GM12875 (cell line): ENCODE measurements at regions not wholly inside any gene's neighbourhood (a gene's known extent, or its start where the extent isn't known, plus 50 kb on each side); places are given as distances from the start of the nearest gene placed in this dataset.

ENCODE experiments used
- H3K4me3 ChIP-seq: one replicate; pipeline ENCODE4 v1.5.1; 2011; ENCODE audit warnings: low read depth, low read length, control low read depth
- CTCF ChIP-seq: IDR thresholded peaks from 2 replicates; pipeline ENCODE4 v1.5.1; 2011; ENCODE audit warnings: low read depth, mild to moderate bottlenecking, control low read depth, inconsistent platforms, low read length, moderate library complexity, borderline replicate concordance; ENCODE audit not compliant: insufficient read depth

DNA sequence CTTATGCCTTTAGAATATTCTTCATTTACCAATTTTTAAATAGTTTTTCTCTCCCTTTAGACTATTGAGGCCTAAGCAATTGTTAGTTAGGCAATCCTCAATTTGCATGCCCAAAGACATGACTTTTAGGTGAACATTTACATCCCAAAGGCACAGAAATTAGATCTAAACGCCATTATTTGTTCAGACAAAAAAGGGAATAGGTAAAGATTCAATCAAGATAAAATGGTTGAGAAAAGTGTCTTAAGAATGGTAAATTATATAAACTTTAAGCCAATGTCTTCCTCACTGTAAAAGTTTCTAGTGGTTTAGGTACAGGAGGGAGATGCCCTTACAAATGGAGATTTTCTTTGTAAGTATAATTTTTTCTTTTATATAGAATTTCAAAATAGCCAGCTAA lies 50.2 kb upstream of the MME start:
- TF ChIP-seq CTCF = no peak
- no peak overlapping the region for H3K4me3 ChIP-seq

DNA sequence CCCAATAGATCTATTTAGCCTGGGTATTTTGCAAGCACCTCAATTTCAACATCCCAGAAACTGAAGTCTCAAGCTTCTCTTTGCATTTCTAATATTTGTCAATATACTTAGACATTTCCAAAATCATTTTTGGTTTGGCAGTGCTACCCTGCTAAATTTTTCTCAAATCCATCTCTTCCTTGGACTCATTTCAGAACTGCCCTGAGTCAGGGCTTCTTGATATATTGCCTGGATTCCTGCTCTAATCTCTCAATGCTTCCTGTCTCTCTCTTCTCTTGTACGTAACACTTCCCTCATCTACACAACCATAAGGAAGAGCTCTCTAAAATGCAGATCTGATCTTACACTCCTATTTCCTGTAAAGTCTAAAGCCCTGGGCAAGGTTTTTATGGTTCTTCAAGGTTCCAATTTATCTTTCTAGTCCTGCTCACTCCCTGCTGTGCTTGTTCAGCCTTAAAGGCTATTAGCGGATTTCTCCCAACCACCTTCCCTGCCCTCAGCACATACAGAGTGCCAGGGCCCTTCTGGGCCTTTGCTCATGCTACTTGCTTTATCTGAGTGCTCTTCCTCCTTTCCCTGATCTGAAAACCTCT lies 53.0 kb upstream of the MME start:
- H3K4me3 ChIP-seq = no peak overlapping the region
- no peak for TF ChIP-seq CTCF

DNA sequence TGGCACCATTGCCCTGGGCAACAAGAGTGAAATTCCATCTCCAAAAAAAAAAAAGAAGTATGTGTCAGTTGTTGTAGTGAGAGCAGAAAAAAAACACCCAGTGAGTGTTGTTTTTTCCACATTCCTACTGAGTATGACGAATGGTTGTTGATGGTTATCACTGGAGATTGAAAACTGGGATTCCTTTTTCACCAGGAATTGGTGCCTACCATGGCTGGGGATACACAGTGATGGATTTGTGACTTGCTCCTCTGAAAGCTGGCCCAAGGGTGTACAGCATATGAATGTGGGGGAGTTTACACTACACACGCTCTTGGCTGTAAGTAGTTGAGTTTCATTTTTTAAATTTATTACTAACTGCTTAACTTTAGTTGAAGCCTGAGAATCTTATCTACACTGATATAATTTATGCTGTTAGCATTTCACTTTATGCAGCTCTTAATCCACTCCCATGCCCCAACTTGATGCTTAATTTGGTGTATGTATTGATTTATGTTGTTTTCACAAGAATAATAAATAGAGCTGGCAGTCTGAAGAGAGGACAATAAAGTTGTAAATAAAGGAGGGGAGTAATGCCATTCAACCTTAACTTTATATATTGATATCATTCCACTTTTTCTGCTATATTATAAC lies 56.0 kb upstream of the MME start:
- H3K4me3 ChIP-seq = no peak overlapping the region
- no peak for TF ChIP-seq CTCF

GRCh38 chr3:155022896-155023295 lies 57.2 kb upstream of the MME start:
- H3K4me3 ChIP-seq = no peak overlapping the region
- TF ChIP-seq CTCF = no peak

GRCh38 chr3:155019575-155019974 lies 60.5 kb upstream of the MME start:
- TF ChIP-seq CTCF = no peak
- H3K4me3 ChIP-seq = no peak overlapping the region

GRCh38 chr3:155018621-155019330 lies 61.3 kb upstream of the MME start:
- H3K4me3 ChIP-seq = no peak overlapping the region
- TF ChIP-seq CTCF = no peak

GRCh38 chr3:155015776-155016436 lies 64.2 kb upstream of the MME start:
- no peak for TF ChIP-seq CTCF
- no peak overlapping the region for H3K4me3 ChIP-seq
